HEK293 (cell line): ENCODE measurements at regions not wholly inside any gene's neighbourhood (a gene's known extent, or its start where the extent isn't known, plus 50 kb on each side); places are given as distances from the start of the nearest gene placed in this dataset.

ENCODE experiments used
- CTCF ChIA-PET: fragments of 350-600 bp; formaldehyde crosslinking; extraction: SDS; loops from one replicate; lab custom pipeline; 2021; ENCODE audit warnings: antibody characterized with exemption; lab: Yijun Ruan, JAX
- POLR2A ChIA-PET: fragments of 300-600 bp; formaldehyde crosslinking; extraction: SDS; loops from one replicate; lab custom pipeline; 2020; ENCODE audit warnings: antibody characterized with exemption, inconsistent platforms; lab: Yijun Ruan, JAX
- H3K27ac ChIP-seq: fragments of 200-500 bp; sonication (Bioruptor generic); 2 replicates; pipeline ENCODE4 v1.5.1; 2014; ENCODE audit warnings: low read depth, low read length, control low read depth, inconsistent platforms; ENCODE audit errors: extremely low read depth
- H3K36me3 ChIP-seq, 2 experiments: fragments of 200-500 bp in 1 of 2; sonication (Bioruptor generic) in 1 of 2; 1 replicate in 1 of 2; 2 replicates in 1 of 2; pipeline ENCODE4 v1.5.1; 2014 to 2017; ENCODE audit warnings: inconsistent platforms in 2 of 2, low read length in 2 of 2; ENCODE audit not compliant: control insufficient read depth in 2 of 2, insufficient read depth in 1 of 2
- H3K4me1 ChIP-seq: fragments of 200-500 bp; sonication (Bioruptor generic); 2 replicates; pipeline ENCODE4 v1.5.1; 2014; ENCODE audit warnings: mild to moderate bottlenecking, low read length, inconsistent platforms; ENCODE audit not compliant: control insufficient read depth, insufficient read depth
- H3K4me3 ChIP-seq: 2 replicates; pipeline ENCODE4 v1.5.1; 2011; ENCODE audit warnings: low read depth, mild to moderate bottlenecking, control low read depth, low read length, moderate library complexity
- H3K9me3 ChIP-seq: fragments of 200-500 bp; sonication (Bioruptor generic); 2 replicates; pipeline ENCODE4 v1.5.1; 2014; ENCODE audit warnings: low read depth, low read length, inconsistent platforms; ENCODE audit not compliant: control insufficient read depth, insufficient read depth
- BCL11A ChIP-seq: fragments of 450-650 bp; formaldehyde crosslinking; IDR thresholded peaks from 2 replicates; pipeline ENCODE4 v1.5.1; 2016; ENCODE audit warnings: low read depth, missing biosample characterization, missing genetic modification characterization
- GFI1B ChIP-seq: fragments of 450-650 bp; formaldehyde crosslinking; IDR thresholded peaks from 2 replicates; pipeline ENCODE4 v1.5.1; 2016; ENCODE audit warnings: missing biosample characterization, missing genetic modification characterization
- HOXC10 ChIP-seq: sonication (generic); formaldehyde crosslinking; IDR thresholded peaks from 2 replicates; pipeline ENCODE4 v1.8.1; 2023; ENCODE audit warnings: mild to moderate bottlenecking, missing genetic modification reagents
- MEIS1 ChIP-seq: sonication (generic); formaldehyde crosslinking; IDR thresholded peaks from 2 replicates; pipeline ENCODE4 v1.8.1; 2022; ENCODE audit warnings: missing genetic modification reagents, mild to moderate bottlenecking, borderline replicate concordance
- SP7 ChIP-seq: fragments of 450-650 bp; formaldehyde crosslinking; IDR thresholded peaks from 2 replicates; pipeline ENCODE4 v1.5.1; 2016; ENCODE audit warnings: missing biosample characterization, missing genetic modification characterization
- ZBTB1 ChIP-seq: fragments of 450-650 bp; formaldehyde crosslinking; IDR thresholded peaks from 2 replicates; pipeline ENCODE4 v1.5.1; 2016; ENCODE audit warnings: missing biosample characterization, missing genetic modification characterization
- ZBTB20 ChIP-seq: fragments of 450-650 bp; formaldehyde crosslinking; IDR thresholded peaks from 2 replicates; pipeline ENCODE4 v1.5.1; 2016; ENCODE audit warnings: missing biosample characterization, missing genetic modification characterization
- ZBTB48 ChIP-seq: fragments of 450-650 bp; formaldehyde crosslinking; IDR thresholded peaks from 2 replicates; pipeline ENCODE4 v1.5.1; 2016; ENCODE audit warnings: missing biosample characterization, missing genetic modification characterization
- ZIC2 ChIP-seq: fragments of 450-650 bp; formaldehyde crosslinking; IDR thresholded peaks from 2 replicates; pipeline ENCODE4 v1.5.1; 2016; ENCODE audit warnings: missing biosample characterization, missing genetic modification characterization
- ZNF2 ChIP-seq: fragments of 450-650 bp; formaldehyde crosslinking; IDR thresholded peaks from 2 replicates; pipeline ENCODE4 v1.5.1; 2016; ENCODE audit warnings: missing biosample characterization, missing genetic modification characterization
- ZNF24 ChIP-seq: fragments of 450-650 bp; formaldehyde crosslinking; IDR thresholded peaks from 2 replicates; pipeline ENCODE4 v1.5.1; 2016; ENCODE audit warnings: missing biosample characterization, missing genetic modification characterization
- ZNF555 ChIP-seq: fragments of 450-650 bp; formaldehyde crosslinking; conservative IDR thresholded peaks from 2 replicates; pipeline ENCODE4 v1.5.1; 2017; ENCODE audit warnings: missing biosample characterization, mild to moderate bottlenecking, missing genetic modification characterization, inconsistent platforms
- ZNF654 ChIP-seq: fragments of 450-650 bp; formaldehyde crosslinking; IDR thresholded peaks from 2 replicates; pipeline ENCODE4 v1.5.1; 2016; ENCODE audit warnings: low read depth, missing biosample characterization, missing genetic modification characterization
- ZNF768 ChIP-seq: fragments of 450-650 bp; formaldehyde crosslinking; IDR thresholded peaks from 2 replicates; pipeline ENCODE4 v1.5.1; 2018; ENCODE audit warnings: missing biosample characterization, mild to moderate bottlenecking, missing genetic modification characterization
- ZSCAN16 ChIP-seq: fragments of 450-650 bp; formaldehyde crosslinking; IDR thresholded peaks from 2 replicates; pipeline ENCODE4 v1.5.1; 2016; ENCODE audit warnings: missing biosample characterization, missing genetic modification characterization
- TF ChIP-seq, protein P1 (sequence below): fragments of 450-650 bp; formaldehyde crosslinking; conservative IDR thresholded peaks from 2 replicates; pipeline ENCODE4 v1.5.1; 2016; ENCODE audit warnings: low read depth, missing biosample characterization, missing genetic modification characterization
- TF ChIP-seq, protein P2 (sequence below): fragments of 450-650 bp; formaldehyde crosslinking; IDR thresholded peaks from 2 replicates; pipeline ENCODE4 v1.5.1; 2016; ENCODE audit warnings: missing biosample characterization, missing genetic modification characterization
- TF ChIP-seq, protein P3 (sequence below): fragments of 450-650 bp; IDR thresholded peaks from 2 replicates; pipeline ENCODE4 v1.5.1; 2018; ENCODE audit warnings: missing biosample characterization, mild to moderate bottlenecking, missing genetic modification characterization
- TF ChIP-seq, protein P4 (sequence below): fragments of 450-650 bp; formaldehyde crosslinking; IDR thresholded peaks from 2 replicates; pipeline ENCODE4 v1.5.1; 2016; ENCODE audit warnings: missing biosample characterization, missing genetic modification characterization
- TF ChIP-seq, protein P5 (sequence below): fragments of 450-650 bp; formaldehyde crosslinking; IDR thresholded peaks from 2 replicates; pipeline ENCODE4 v1.5.1; 2016; ENCODE audit warnings: missing biosample characterization, missing genetic modification characterization
- TF ChIP-seq, protein P6 (sequence below): fragments of 450-650 bp; formaldehyde crosslinking; IDR thresholded peaks from 2 replicates; pipeline ENCODE4 v1.5.1; 2016; ENCODE audit warnings: missing biosample characterization, missing genetic modification characterization, low read depth

DNA sequence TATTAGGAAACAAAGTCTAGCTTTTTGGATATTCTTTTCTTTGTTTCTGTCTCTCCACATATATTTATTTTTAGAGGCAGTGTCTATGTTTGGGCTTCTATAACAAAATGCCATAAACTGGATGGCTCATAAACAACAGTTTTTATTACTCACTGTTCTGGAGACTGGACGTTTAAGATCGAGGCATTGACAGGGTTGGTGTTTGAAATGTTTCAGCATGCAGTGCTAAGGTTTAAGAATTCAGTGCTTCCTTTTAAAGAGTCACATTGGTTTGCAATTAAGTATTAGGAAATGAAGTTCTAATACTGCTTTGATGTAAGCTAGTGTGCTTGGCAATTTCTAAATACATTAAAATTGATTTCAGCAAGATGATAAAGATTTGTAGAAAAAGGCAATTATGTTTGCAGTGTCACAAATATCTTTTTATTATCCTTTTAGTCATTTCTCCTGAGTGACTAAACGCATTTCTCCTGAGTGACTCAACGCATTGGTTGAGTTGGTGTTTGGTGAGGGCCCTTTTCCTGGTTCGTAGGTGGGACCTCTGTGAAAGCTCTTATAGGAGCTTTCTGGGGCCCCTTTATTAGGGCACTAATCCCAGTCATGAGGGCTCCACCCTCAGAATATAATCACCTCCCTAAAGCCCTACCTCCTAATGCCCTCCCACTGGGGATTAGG lies 317.0 kb downstream of the USP25 start:
- Histone ChIP-seq H3K9me3 (no peaks in the 10 kb centered on the region), H3K27ac (no peak overlapping the region), H3K4me1 (no peaks in the 10 kb centered on the region), H3K36me3 (no peaks in the 10 kb centered on the region), H3K4me3 (no peak overlapping the region)
- ChIA-PET POLR2A (no interaction called here), CTCF (no interaction called here)
- TF ChIP-seq, protein P1, sequence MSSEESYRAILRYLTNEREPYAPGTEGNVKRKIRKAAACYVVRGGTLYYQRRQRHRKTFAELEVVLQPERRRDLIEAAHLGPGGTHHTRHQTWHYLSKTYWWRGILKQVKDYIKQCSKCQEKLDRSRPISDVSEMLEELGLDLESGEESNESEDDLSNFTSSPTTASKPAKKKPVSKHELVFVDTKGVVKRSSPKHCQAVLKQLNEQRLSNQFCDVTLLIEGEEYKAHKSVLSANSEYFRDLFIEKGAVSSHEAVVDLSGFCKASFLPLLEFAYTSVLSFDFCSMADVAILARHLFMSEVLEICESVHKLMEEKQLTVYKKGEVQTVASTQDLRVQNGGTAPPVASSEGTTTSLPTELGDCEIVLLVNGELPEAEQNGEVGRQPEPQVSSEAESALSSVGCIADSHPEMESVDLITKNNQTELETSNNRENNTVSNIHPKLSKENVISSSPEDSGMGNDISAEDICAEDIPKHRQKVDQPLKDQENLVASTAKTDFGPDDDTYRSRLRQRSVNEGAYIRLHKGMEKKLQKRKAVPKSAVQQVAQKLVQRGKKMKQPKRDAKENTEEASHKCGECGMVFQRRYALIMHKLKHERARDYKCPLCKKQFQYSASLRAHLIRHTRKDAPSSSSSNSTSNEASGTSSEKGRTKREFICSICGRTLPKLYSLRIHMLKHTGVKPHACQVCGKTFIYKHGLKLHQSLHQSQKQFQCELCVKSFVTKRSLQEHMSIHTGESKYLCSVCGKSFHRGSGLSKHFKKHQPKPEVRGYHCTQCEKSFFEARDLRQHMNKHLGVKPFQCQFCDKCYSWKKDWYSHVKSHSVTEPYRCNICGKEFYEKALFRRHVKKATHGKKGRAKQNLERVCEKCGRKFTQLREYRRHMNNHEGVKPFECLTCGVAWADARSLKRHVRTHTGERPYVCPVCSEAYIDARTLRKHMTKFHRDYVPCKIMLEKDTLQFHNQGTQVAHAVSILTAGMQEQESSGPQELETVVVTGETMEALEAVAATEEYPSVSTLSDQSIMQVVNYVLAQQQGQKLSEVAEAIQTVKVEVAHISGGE (tag by site-specific recombination), result no peak
- TF ChIP-seq MEIS1 (CRISPR knock-in tag) (no peak), ZNF24 (no peak), ZSCAN16 (tag by site-specific recombination) (no peak)
- TF ChIP-seq, protein P2, sequence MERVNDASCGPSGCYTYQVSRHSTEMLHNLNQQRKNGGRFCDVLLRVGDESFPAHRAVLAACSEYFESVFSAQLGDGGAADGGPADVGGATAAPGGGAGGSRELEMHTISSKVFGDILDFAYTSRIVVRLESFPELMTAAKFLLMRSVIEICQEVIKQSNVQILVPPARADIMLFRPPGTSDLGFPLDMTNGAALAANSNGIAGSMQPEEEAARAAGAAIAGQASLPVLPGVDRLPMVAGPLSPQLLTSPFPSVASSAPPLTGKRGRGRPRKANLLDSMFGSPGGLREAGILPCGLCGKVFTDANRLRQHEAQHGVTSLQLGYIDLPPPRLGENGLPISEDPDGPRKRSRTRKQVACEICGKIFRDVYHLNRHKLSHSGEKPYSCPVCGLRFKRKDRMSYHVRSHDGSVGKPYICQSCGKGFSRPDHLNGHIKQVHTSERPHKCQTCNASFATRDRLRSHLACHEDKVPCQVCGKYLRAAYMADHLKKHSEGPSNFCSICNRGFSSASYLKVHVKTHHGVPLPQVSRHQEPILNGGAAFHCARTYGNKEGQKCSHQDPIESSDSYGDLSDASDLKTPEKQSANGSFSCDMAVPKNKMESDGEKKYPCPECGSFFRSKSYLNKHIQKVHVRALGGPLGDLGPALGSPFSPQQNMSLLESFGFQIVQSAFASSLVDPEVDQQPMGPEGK (tag by site-specific recombination), result no peak

DNA sequence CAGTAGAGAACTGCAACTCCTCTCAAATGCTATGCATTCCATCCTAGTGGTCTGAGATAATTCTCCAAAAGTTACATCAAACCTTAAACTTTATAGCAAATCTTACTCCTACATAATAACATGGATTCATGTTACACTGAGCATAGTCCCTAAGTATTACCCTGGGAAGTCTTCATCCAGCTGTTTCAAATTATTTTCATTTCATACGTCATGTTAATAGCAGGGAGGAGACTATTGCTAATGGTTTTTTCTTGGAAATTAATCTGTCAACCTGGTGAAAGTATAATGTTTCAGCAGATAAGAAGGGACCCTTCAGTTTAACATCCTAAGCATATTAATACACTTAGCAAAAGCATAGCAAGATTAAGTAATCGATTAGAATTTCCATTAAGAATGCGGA lies 318.1 kb downstream of the USP25 start:
- POLR2A ChIA-PET, result no interaction called here
- no peaks in the 10 kb centered on the region for H3K36me3 ChIP-seq
- no peaks in the 10 kb centered on the region for H3K4me1 ChIP-seq
- no peaks in the 10 kb centered on the region for H3K9me3 ChIP-seq
- CTCF ChIA-PET, result no interaction called here
- H3K27ac ChIP-seq, result no peak overlapping the region
- H3K4me3 ChIP-seq, result no peak overlapping the region
- TF ChIP-seq ZIC2 (tag by site-specific recombination) (no peak), ZNF555 (no peak), ZNF768 (tag by site-specific recombination) (no peak), BCL11A (tag by site-specific recombination) (no peak), ZBTB1 (tag by site-specific recombination) (no peak), GFI1B (no peak), ZBTB48 (tag by site-specific recombination) (no peak), HOXC10 (CRISPR knock-in tag) (no peak), ZNF2 (tag by site-specific recombination) (no peak), ZBTB20 (tag by site-specific recombination) (no peak), ZNF654 (tag by site-specific recombination) (no peak), SP7 (tag by site-specific recombination) (no peak)
- TF ChIP-seq, protein P3, sequence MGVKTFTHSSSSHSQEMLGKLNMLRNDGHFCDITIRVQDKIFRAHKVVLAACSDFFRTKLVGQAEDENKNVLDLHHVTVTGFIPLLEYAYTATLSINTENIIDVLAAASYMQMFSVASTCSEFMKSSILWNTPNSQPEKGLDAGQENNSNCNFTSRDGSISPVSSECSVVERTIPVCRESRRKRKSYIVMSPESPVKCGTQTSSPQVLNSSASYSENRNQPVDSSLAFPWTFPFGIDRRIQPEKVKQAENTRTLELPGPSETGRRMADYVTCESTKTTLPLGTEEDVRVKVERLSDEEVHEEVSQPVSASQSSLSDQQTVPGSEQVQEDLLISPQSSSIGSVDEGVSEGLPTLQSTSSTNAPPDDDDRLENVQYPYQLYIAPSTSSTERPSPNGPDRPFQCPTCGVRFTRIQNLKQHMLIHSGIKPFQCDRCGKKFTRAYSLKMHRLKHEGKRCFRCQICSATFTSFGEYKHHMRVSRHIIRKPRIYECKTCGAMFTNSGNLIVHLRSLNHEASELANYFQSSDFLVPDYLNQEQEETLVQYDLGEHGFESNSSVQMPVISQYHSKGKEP (tag by site-specific recombination), result no peak
- TF ChIP-seq, protein P4, sequence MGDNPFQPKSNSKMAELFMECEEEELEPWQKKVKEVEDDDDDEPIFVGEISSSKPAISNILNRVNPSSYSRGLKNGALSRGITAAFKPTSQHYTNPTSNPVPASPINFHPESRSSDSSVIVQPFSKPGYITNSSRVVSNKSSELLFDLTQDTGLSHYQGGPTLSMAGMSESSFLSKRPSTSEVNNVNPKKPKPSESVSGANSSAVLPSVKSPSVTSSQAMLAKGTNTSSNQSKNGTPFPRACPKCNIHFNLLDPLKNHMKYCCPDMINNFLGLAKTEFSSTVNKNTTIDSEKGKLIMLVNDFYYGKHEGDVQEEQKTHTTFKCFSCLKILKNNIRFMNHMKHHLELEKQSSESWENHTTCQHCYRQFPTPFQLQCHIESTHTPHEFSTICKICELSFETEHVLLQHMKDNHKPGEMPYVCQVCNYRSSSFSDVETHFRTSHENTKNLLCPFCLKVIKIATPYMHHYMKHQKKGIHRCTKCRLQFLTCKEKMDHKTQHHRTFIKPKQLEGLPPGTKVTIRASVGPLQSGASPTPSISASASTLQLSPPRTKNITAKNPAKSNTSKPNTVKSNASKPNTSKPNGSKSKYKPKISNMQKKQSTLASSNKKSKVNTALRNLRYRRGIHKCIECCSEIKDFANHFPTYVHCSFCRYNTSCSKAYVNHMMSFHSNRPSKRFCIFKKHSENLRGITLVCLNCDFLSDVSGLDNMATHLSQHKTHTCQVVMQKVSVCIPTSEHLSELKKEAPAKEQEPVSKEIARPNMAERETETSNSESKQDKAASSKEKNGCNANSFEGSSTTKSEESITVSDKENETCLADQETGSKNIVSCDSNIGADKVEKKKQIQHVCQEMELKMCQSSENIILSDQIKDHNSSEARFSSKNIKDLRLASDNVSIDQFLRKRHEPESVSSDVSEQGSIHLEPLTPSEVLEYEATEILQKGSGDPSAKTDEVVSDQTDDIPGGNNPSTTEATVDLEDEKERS (tag by site-specific recombination), result no peak
- TF ChIP-seq, protein P5, sequence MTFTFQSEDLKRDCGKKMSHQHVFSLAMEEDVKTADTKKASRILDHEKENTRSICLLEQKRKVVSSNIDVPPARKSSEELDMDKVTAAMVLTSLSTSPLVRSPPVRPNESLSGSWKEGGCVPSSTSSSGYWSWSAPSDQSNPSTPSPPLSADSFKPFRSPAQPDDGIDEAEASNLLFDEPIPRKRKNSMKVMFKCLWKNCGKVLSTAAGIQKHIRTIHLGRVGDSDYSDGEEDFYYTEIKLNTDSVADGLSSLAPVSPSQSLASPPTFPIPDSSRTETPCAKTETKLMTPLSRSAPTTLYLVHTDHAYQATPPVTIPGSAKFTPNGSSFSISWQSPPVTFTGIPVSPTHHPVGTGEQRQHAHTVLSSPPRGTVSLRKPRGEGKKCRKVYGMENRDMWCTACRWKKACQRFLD (tag by site-specific recombination), result no peak
- TF ChIP-seq, protein P6, sequence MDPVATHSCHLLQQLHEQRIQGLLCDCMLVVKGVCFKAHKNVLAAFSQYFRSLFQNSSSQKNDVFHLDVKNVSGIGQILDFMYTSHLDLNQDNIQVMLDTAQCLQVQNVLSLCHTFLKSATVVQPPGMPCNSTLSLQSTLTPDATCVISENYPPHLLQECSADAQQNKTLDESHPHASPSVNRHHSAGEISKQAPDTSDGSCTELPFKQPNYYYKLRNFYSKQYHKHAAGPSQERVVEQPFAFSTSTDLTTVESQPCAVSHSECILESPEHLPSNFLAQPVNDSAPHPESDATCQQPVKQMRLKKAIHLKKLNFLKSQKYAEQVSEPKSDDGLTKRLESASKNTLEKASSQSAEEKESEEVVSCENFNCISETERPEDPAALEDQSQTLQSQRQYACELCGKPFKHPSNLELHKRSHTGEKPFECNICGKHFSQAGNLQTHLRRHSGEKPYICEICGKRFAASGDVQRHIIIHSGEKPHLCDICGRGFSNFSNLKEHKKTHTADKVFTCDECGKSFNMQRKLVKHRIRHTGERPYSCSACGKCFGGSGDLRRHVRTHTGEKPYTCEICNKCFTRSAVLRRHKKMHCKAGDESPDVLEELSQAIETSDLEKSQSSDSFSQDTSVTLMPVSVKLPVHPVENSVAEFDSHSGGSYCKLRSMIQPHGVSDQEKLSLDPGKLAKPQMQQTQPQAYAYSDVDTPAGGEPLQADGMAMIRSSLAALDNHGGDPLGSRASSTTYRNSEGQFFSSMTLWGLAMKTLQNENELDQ (tag by site-specific recombination), result no peak
